ENCODE measurements at regions not wholly inside any gene's neighbourhood (a gene's known extent, or its start where the extent isn't known, plus 50 kb on each side); places are given as distances from the start of the nearest gene placed in this dataset.

DNA sequence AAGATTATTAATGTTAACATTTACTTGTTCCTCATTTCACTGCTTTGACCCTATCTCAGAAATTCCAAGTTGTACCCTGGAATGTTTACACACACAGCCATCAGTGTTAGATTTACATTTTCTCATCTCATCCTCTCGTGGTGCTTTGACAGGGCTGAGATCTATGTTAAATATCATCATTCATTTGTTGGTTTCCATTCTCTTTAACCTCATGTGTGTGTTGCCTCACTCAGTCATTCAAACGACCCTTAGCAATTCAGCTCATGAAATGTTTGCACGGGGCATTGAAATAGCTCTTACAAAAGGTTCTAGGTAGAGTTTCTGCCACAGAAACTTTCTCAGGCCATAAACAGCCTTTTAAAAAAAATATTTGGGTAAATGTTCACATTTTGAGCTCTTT, 369.6 kb upstream of the MAF start:
- DNase-seq (ENCODE audit: extremely low read depth, low read depth): no peak
- TF ChIP-seq, protein P1, sequence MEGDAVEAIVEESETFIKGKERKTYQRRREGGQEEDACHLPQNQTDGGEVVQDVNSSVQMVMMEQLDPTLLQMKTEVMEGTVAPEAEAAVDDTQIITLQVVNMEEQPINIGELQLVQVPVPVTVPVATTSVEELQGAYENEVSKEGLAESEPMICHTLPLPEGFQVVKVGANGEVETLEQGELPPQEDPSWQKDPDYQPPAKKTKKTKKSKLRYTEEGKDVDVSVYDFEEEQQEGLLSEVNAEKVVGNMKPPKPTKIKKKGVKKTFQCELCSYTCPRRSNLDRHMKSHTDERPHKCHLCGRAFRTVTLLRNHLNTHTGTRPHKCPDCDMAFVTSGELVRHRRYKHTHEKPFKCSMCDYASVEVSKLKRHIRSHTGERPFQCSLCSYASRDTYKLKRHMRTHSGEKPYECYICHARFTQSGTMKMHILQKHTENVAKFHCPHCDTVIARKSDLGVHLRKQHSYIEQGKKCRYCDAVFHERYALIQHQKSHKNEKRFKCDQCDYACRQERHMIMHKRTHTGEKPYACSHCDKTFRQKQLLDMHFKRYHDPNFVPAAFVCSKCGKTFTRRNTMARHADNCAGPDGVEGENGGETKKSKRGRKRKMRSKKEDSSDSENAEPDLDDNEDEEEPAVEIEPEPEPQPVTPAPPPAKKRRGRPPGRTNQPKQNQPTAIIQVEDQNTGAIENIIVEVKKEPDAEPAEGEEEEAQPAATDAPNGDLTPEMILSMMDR (IDR thresholded peaks at IDR 0.05; ENCODE audit: low read depth, low read length, missing control alignments): no peak
- H3K4me3 ChIP-seq (replicated peaks; ENCODE audit: low read depth, low read length): no peak overlapping the region

DNA sequence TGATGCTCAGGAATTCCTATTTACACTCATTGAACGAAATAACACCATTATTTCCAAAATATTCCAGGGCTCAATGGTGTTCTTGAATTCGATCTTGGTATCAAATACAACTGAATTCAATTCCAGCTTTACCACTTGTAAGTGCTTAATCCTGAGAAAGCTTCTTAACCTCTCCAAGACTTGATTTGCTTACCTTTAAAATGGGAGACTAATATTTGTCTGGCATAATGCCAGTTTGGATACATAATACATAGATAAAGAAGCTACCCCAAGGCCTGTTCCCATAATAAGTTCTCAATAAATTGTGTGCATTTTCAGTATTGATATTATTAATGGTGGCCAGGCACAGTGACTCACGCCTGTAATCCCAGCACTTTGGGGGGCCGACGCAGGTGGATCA, 368.9 kb upstream of the MAF start:
- no peak for DNase-seq (ENCODE audit: extremely low read depth, low read depth)
- H3K4me3 ChIP-seq (replicated peaks; ENCODE audit: low read depth, low read length): no peak overlapping the region
- TF ChIP-seq, protein P1 (IDR thresholded peaks at IDR 0.05; ENCODE audit: low read depth, low read length, missing control alignments): no peak

DNA sequence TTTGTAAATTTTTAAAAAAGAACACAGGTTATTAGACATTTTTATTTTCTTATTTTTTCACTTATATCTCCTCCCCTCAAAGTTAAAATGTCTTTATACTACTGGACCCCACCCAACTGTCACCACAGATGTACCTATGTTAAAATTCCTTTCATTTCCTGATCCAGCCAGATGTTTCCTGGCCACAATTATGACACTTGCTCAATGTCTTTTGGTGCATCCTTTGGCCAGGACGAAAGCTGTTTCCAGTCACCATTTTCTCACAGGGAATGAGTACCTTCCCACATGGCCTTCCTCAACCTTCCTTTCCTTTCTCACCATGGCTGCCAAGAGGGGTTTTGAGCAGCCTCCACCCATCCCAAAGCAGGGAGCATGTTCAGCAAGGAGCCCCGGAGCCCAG, 365.7 kb upstream of the MAF start:
- no peak overlapping the region for H3K4me3 ChIP-seq (replicated peaks; ENCODE audit: low read depth, low read length)
- TF ChIP-seq, protein P1 (IDR thresholded peaks at IDR 0.05; ENCODE audit: low read depth, low read length, missing control alignments): no peak
- no peak for DNase-seq (ENCODE audit: extremely low read depth, low read depth)

DNA sequence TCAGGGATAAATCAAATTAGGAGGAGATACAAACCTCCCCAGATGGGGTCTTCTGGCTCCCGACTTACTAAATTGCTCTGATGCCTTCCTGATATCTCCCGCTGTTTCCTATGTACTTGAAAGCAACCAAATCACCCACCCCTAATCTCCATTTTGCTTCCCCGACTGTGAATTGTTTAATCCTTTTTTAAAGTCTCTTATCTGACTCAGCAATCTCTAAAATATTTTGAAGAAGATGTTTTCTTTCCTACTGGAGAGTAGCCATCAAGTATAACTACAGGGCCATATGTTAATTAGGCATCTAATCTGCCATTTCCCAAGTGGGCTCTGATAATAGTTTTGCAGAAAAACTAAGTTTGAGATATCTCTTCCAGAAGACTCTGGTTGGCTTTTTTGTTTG, 365.2 kb upstream of the MAF start:
- H3K4me3 ChIP-seq (replicated peaks; ENCODE audit: low read depth, low read length): no peak overlapping the region
- no peak for DNase-seq (ENCODE audit: extremely low read depth, low read depth)
- TF ChIP-seq, protein P1 (IDR thresholded peaks at IDR 0.05; ENCODE audit: low read depth, low read length, missing control alignments): no peak

DNA sequence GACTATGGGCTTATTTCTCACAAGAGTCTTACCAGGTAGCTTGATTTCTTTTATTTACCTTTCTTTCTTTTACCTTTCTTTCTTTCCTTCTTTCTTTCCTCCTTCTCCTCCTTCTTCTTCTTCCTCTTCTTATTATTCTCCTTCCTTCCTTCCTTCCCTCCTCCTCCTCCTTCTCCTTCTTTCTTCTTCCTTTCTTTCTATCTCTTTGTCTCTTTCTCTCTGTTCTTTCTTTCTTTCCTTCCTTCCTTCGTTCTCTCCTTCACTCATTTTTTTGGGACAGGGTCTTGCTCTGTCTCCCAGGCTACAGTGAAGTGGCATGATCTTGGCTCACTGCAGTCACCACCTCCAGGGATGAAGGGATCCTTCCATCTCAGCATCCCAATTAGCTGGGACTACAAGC, 363.6 kb upstream of the MAF start:
- H3K4me3 ChIP-seq (replicated peaks; ENCODE audit: low read depth, low read length): no peak overlapping the region
- TF ChIP-seq, protein P1 (IDR thresholded peaks at IDR 0.05; ENCODE audit: low read depth, low read length, missing control alignments): no peak
- no peak for DNase-seq (ENCODE audit: extremely low read depth, low read depth)

DNA sequence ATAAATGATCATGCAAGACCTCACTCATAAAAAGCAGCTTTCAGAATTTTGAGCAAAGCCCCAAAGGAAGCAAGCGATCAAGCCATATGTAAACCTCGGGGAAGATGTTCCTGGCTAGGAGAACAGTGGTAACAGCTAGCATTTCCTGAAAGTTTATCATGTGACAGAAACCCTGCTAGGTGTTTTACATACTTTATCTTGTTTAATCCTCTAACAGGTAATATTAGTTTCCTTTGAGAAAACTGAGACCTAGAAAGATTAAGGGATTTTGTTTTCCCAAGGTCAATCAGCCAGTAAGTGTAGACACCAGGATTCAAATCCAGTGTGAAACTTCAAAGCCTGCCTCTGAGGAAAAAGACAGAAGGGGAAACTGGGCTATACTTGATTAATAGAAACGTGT, 362.4 kb upstream of the MAF start:
- TF ChIP-seq, protein P1 (IDR thresholded peaks at IDR 0.05; ENCODE audit: low read depth, low read length, missing control alignments): no peak
- DNase-seq (ENCODE audit: extremely low read depth, low read depth): no peak
- no peak overlapping the region for H3K4me3 ChIP-seq (replicated peaks; ENCODE audit: low read depth, low read length)

DNA sequence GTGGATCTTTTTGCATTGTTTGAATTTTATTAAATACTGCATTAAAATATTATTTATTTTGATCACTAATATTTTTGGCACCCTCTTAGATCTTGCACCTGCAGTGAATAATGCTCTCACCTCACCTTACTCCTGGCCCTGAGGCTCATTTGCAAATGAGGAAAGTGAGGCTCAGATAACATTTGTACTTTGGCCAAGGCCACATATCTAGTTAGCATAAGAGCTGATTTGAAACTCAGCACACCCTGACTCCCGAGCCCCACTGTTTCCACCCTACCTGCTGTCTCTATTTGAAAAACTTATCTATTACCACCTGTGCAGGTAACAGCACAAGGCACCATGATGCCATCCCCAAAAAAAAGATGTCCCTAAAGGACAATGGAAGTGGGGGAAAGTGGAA, 358.7 kb upstream of the MAF start:
- TF ChIP-seq, protein P1 (IDR thresholded peaks at IDR 0.05; ENCODE audit: low read depth, low read length, missing control alignments): no peak
- DNase-seq (ENCODE audit: extremely low read depth, low read depth): no peak
- H3K4me3 ChIP-seq (replicated peaks; ENCODE audit: low read depth, low read length): no peak overlapping the region
